SK-N-SH (cell line): ENCODE measurements at regions not wholly inside any gene's neighbourhood (a gene's known extent, or its start where the extent isn't known, plus 50 kb on each side); places are given as distances from the start of the nearest gene placed in this dataset.

ENCODE experiments used
- CTCF ChIA-PET: fragments of 300-600, 350-600 bp; formaldehyde crosslinking; extraction: SDS; loops from one replicate; lab custom pipeline; 2021; lab: Yijun Ruan, JAX
- POLR2A ChIA-PET: fragments of 350-600 bp; sonication (Branson Sonifier 250); formaldehyde crosslinking; extraction: SDS; loops from one replicate; lab custom pipeline; 2020; ENCODE audit warnings: antibody characterized with exemption, inconsistent platforms; lab: Yijun Ruan, JAX
- DNase-seq: peaks from one replicate; pipeline ENCODE4 v3.0.0; 2012
- H2AFZ ChIP-seq: fragments of 200-600 bp; sonication (generic); 2 replicates; pipeline ENCODE4 v1.8.1; 2016; ENCODE audit warnings: antibody characterized with exemption, mild to moderate bottlenecking, low read depth
- H3F3A ChIP-seq: fragments of 200-600 bp; sonication (generic); replicated peaks from 2 replicates; pipeline ENCODE3; 2016; ENCODE audit warnings: antibody characterized with exemption, mild to moderate bottlenecking; ENCODE audit not compliant: insufficient read depth
- H3K27ac ChIP-seq, 2 experiments: fragments of 200-500 bp in 1 of 2; fragments of 200-600 bp in 1 of 2; sonication (Bioruptor generic) in 1 of 2; sonication (generic), shearing (Covaris generic) in 1 of 2; 2 replicates each; pipeline versions ENCODE4 v1.5.1 to v1.6.1; 2014 to 2016; ENCODE audit warnings: low read depth in 2 of 2, inconsistent platforms in 1 of 2, low read length in 1 of 2, mild to moderate bottlenecking in 1 of 2, mixed read lengths in 1 of 2
- H3K27me3 ChIP-seq: fragments of 200-600 bp; sonication (generic), shearing (Covaris generic); 2 replicates; pipeline ENCODE4 v1.6.1; 2016; ENCODE audit warnings: mixed run types; ENCODE audit not compliant: insufficient read depth
- H3K36me3 ChIP-seq, 2 experiments: fragments of 200-500 bp in 1 of 2; fragments of 200-600 bp in 1 of 2; sonication (Bioruptor generic) in 1 of 2; sonication (generic) in 1 of 2; replicated peaks in 1 of 2; 2 replicates each; pipeline versions ENCODE3 to v1.5.1; 2014 to 2016; ENCODE audit warnings: low read length in 1 of 2, mild to moderate bottlenecking in 1 of 2; ENCODE audit not compliant: insufficient read depth in 2 of 2, control insufficient read depth in 1 of 2
- H3K4me1 ChIP-seq, 2 experiments: fragments of 200-500 bp in 1 of 2; fragments of 200-600 bp in 1 of 2; sonication (Bioruptor generic) in 1 of 2; sonication (generic), shearing (Covaris generic) in 1 of 2; 2 replicates each; pipeline versions ENCODE4 v1.5.1 to v1.6.1; 2014 to 2016; ENCODE audit warnings: low read depth in 1 of 2, low read length in 1 of 2, mixed run types in 1 of 2; ENCODE audit not compliant: insufficient read depth in 2 of 2, control insufficient read depth in 1 of 2
- H3K4me2 ChIP-seq: fragments of 200-600 bp; sonication (generic), shearing (Covaris generic); 2 replicates; pipeline ENCODE4 v1.6.1; 2017; ENCODE audit warnings: mixed run types
- H3K4me3 ChIP-seq, 2 experiments: fragments of 200-500 bp in 1 of 2; fragments of 200-600 bp in 1 of 2; sonication (Bioruptor generic) in 1 of 2; sonication (generic), shearing (Covaris generic) in 1 of 2; 2 replicates each; pipeline versions ENCODE4 v1.5.1 to v1.8.1; 2014 to 2016; ENCODE audit warnings: low read depth in 2 of 2, inconsistent platforms in 1 of 2, low read length in 1 of 2, mild to moderate bottlenecking in 1 of 2, mixed read lengths in 1 of 2, moderate library complexity in 1 of 2
- H3K79me2 ChIP-seq: fragments of 200-600 bp; sonication (generic); 2 replicates; pipeline ENCODE4 v1.8.1; 2017; ENCODE audit warnings: mild to moderate bottlenecking; ENCODE audit not compliant: insufficient read depth
- H3K9ac ChIP-seq: fragments of 200-600 bp; sonication (generic); 2 replicates; pipeline ENCODE4 v1.6.1; 2017; ENCODE audit warnings: mixed run types
- H3K9me2 ChIP-seq: fragments of 200-600 bp; sonication (generic); 2 replicates; pipeline ENCODE4 v1.6.1; 2017; ENCODE audit warnings: mixed run types
- H3K9me3 ChIP-seq: fragments of 200-600 bp; sonication (generic); 2 replicates; pipeline ENCODE4 v1.6.1; 2017; ENCODE audit warnings: mixed run types, mild to moderate bottlenecking, moderate library complexity
- H4K20me1 ChIP-seq: fragments of 200-600 bp; sonication (generic); 2 replicates; pipeline ENCODE4 v1.6.1; 2017; ENCODE audit warnings: mild to moderate bottlenecking, mixed run types; ENCODE audit not compliant: insufficient read depth
- EP300 ChIP-seq, 2 experiments: IDR thresholded peaks; 2 replicates each; pipeline versions ENCODE4 v1.4.0 to v1.6.1; 2012; ENCODE audit warnings: borderline replicate concordance in 1 of 2, low read depth in 1 of 2, low read length in 1 of 2
- EZH2phosphoT487 ChIP-seq: fragments of 200-600 bp; sonication (generic); IDR thresholded peaks from 2 replicates; pipeline ENCODE4 v1.6.1; 2017; ENCODE audit warnings: low read depth, mixed run types, mild to moderate bottlenecking, antibody characterized with exemption, moderate library complexity, borderline replicate concordance
- FOSL2 ChIP-seq: IDR thresholded peaks from 2 replicates; pipeline ENCODE4 v1.4.0; 2012; ENCODE audit warnings: low read depth, mild to moderate bottlenecking, moderate library complexity, borderline replicate concordance
- RCOR1 ChIP-seq: fragments of 150-350 bp; IDR thresholded peaks from 2 replicates; pipeline ENCODE4 v1.6.1; 2017; ENCODE audit warnings: antibody characterized with exemption, low read length
- SMC3 ChIP-seq: IDR thresholded peaks from 2 replicates; pipeline ENCODE4 v1.6.1; 2012; ENCODE audit warnings: low read depth, low read length, improper control_type of control experiment
- TAF1 ChIP-seq: IDR thresholded peaks from 2 replicates; pipeline ENCODE4 v1.6.1; 2012; ENCODE audit warnings: low read depth, mild to moderate bottlenecking, low read length, moderate library complexity, borderline replicate concordance
- YY1 ChIP-seq: IDR thresholded peaks from 2 replicates; pipeline ENCODE4 v1.4.0; 2012; ENCODE audit warnings: low read depth, mild to moderate bottlenecking
- WGBS: methylation state at CpG from one replicate; pipeline ENCODE4 v1.1.6; 2017; ENCODE audit warnings: low lambda C conversion rate; 5-methylcytosine and 5-hydroxymethylcytosine counted together
- TF ChIP-seq, protein P1 (sequence below): IDR thresholded peaks from 2 replicates; pipeline ENCODE4 v1.4.0; 2012; ENCODE audit warnings: low read depth, borderline replicate concordance
- TF ChIP-seq, protein P2 (sequence below): IDR thresholded peaks from 2 replicates; pipeline ENCODE4 v1.4.0; 2012; ENCODE audit warnings: low read depth
- TF ChIP-seq, protein P3 (sequence below): fragments of 200-600 bp; sonication (generic); IDR thresholded peaks from 2 replicates; pipeline ENCODE4 v1.6.1; 2017; ENCODE audit warnings: antibody characterized with exemption, mild to moderate bottlenecking, moderate library complexity
- TF ChIP-seq, protein P4 (sequence below): IDR thresholded peaks from 2 replicates; pipeline ENCODE4; 2012
- TF ChIP-seq, protein P5 (sequence below): IDR thresholded peaks from 2 replicates; pipeline ENCODE4 v1.6.1; 2012; ENCODE audit warnings: mild to moderate bottlenecking, low read depth, low read length, moderate library complexity
- TF ChIP-seq, protein P6 (sequence below): fragments of 150-350 bp; IDR thresholded peaks from 2 replicates; pipeline ENCODE4 v1.6.1; 2016; ENCODE audit warnings: mild to moderate bottlenecking, low read depth, low read length

DNA sequence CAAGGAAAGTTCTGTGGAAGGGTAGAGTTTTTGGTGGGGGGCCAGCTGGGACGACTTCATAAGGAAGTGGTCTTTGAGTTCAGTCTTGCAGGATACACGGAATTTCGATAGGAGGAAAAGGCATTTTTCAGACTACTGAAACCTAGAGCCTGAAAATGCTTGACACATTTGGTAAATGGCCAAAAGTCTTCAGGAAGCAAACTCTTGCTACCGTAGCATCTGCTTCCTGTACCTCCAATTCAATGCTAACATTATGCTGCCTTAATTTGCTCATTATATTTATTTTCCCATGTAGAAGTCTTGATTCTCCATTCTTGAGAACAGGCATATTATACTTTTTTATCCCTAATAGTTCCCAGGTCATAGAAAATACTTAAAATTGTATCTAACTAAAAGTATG lies 129.3 kb upstream of the MED13 start (continued):
- TF ChIP-seq, protein P1, sequence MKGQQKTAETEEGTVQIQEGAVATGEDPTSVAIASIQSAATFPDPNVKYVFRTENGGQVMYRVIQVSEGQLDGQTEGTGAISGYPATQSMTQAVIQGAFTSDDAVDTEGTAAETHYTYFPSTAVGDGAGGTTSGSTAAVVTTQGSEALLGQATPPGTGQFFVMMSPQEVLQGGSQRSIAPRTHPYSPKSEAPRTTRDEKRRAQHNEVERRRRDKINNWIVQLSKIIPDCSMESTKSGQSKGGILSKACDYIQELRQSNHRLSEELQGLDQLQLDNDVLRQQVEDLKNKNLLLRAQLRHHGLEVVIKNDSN = no peak
- TF ChIP-seq, protein P2, sequence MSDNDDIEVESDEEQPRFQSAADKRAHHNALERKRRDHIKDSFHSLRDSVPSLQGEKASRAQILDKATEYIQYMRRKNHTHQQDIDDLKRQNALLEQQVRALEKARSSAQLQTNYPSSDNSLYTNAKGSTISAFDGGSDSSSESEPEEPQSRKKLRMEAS = no peak
- TF ChIP-seq YY1 = no peak
- TF ChIP-seq, protein P3, sequence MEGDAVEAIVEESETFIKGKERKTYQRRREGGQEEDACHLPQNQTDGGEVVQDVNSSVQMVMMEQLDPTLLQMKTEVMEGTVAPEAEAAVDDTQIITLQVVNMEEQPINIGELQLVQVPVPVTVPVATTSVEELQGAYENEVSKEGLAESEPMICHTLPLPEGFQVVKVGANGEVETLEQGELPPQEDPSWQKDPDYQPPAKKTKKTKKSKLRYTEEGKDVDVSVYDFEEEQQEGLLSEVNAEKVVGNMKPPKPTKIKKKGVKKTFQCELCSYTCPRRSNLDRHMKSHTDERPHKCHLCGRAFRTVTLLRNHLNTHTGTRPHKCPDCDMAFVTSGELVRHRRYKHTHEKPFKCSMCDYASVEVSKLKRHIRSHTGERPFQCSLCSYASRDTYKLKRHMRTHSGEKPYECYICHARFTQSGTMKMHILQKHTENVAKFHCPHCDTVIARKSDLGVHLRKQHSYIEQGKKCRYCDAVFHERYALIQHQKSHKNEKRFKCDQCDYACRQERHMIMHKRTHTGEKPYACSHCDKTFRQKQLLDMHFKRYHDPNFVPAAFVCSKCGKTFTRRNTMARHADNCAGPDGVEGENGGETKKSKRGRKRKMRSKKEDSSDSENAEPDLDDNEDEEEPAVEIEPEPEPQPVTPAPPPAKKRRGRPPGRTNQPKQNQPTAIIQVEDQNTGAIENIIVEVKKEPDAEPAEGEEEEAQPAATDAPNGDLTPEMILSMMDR = no peak
- TF ChIP-seq, protein P4, sequence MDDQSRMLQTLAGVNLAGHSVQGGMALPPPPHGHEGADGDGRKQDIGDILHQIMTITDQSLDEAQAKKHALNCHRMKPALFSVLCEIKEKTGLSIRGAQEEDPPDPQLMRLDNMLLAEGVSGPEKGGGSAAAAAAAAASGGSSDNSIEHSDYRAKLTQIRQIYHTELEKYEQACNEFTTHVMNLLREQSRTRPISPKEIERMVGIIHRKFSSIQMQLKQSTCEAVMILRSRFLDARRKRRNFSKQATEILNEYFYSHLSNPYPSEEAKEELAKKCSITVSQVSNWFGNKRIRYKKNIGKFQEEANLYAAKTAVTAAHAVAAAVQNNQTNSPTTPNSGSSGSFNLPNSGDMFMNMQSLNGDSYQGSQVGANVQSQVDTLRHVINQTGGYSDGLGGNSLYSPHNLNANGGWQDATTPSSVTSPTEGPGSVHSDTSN = no peak
- no peak for TF ChIP-seq TAF1
- TF ChIP-seq, all 33 proteins: peak for 0

DNA sequence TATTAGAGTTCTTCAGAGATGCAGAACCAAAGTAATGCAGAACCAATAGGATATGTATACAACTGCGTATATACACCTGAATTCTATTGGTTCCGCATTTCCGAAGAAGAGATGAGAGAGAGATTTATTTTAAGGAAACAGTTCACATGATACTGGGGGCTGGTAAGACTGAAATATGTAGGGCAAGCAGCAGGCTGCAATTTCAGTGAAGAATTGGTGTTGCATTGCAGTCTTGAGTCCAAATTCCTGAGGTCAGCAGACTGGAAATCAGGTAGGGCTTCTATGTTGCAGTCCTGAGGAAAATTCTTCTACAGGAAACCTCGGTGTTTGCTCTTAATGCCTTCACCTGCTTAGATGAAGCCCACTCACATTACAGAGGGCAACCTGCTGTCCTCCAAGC lies 128.2 kb upstream of the MED13 start:
- H2AFZ ChIP-seq = no peak overlapping the region

More for the DNA sequence above, 128.2 kb upstream of the MED13 start:
- H3K36me3 ChIP-seq = no peaks in the 10 kb centered on the region
- no peaks in the 10 kb centered on the region for H3K9me3 ChIP-seq
- no peaks in the 10 kb centered on the region for H4K20me1 ChIP-seq
- H3K4me1 ChIP-seq = no peaks in the 10 kb centered on the region
- H3K27me3 ChIP-seq = no peaks in the 10 kb centered on the region
- DNase-seq = no peak
- H3F3A ChIP-seq = no peaks in the 10 kb centered on the region
- TF ChIP-seq SMC3 = no peak
- TF ChIP-seq RCOR1 = no peak
- TF ChIP-seq, protein P3 = no peak
- no peak for TF ChIP-seq FOSL2
- TF ChIP-seq, protein P5, sequence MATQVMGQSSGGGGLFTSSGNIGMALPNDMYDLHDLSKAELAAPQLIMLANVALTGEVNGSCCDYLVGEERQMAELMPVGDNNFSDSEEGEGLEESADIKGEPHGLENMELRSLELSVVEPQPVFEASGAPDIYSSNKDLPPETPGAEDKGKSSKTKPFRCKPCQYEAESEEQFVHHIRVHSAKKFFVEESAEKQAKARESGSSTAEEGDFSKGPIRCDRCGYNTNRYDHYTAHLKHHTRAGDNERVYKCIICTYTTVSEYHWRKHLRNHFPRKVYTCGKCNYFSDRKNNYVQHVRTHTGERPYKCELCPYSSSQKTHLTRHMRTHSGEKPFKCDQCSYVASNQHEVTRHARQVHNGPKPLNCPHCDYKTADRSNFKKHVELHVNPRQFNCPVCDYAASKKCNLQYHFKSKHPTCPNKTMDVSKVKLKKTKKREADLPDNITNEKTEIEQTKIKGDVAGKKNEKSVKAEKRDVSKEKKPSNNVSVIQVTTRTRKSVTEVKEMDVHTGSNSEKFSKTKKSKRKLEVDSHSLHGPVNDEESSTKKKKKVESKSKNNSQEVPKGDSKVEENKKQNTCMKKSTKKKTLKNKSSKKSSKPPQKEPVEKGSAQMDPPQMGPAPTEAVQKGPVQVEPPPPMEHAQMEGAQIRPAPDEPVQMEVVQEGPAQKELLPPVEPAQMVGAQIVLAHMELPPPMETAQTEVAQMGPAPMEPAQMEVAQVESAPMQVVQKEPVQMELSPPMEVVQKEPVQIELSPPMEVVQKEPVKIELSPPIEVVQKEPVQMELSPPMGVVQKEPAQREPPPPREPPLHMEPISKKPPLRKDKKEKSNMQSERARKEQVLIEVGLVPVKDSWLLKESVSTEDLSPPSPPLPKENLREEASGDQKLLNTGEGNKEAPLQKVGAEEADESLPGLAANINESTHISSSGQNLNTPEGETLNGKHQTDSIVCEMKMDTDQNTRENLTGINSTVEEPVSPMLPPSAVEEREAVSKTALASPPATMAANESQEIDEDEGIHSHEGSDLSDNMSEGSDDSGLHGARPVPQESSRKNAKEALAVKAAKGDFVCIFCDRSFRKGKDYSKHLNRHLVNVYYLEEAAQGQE = no peak
- TF ChIP-seq, protein P4 = no peak
- TF ChIP-seq EZH2phosphoT487 = no peak
- TF ChIP-seq EP300 (IDR thresholded peaks at IDR 0.05; ENCODE audit: borderline replicate concordance in 1 of 2, low read depth in 1 of 2, low read length in 1 of 2) = no peak
- TF ChIP-seq, protein P6, sequence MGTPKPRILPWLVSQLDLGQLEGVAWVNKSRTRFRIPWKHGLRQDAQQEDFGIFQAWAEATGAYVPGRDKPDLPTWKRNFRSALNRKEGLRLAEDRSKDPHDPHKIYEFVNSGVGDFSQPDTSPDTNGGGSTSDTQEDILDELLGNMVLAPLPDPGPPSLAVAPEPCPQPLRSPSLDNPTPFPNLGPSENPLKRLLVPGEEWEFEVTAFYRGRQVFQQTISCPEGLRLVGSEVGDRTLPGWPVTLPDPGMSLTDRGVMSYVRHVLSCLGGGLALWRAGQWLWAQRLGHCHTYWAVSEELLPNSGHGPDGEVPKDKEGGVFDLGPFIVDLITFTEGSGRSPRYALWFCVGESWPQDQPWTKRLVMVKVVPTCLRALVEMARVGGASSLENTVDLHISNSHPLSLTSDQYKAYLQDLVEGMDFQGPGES = no peak
- H3K27ac ChIP-seq = no peak overlapping the region
- WGBS = 80% methylated on average over 4 of the region's 4 CpGs
- ChIA-PET POLR2A (no interaction called here), CTCF (no interaction called here)
- H3K79me2 ChIP-seq = no peaks in the 10 kb centered on the region
- H3K4me2 ChIP-seq = no peak overlapping the region
- no peak overlapping the region for H3K4me3 ChIP-seq
- no peaks in the 10 kb centered on the region for H3K9me2 ChIP-seq
- H3K9ac ChIP-seq = no peak overlapping the region
